Astrocyte of the spinal cord (primary cell): ENCODE measurements at regions not wholly inside any gene's neighbourhood (a gene's known extent, or its start where the extent isn't known, plus 50 kb on each side); places are given as distances from the start of the nearest gene placed in this dataset.

Experiments
- DNase-seq: peaks from one replicate; pipeline ENCODE4 v3.0.0; 2011; ENCODE audit warnings: low read depth, low spot score
- H3K4me3 ChIP-seq: 2 replicates; pipeline ENCODE4 v1.5.1; 2011; ENCODE audit warnings: low read depth, mild to moderate bottlenecking, low read length, moderate library complexity
- CTCF ChIP-seq: IDR thresholded peaks from 2 replicates; pipeline ENCODE4 v1.5.1; 2012; ENCODE audit warnings: low read depth, mild to moderate bottlenecking, low read length, inconsistent platforms
- in situ Hi-C: cut with HindIII; loops from 2 replicates; pipeline ENCODE4 v1.10.0; 2017; ENCODE audit warnings: low sequenced_read_pairs

- in situ Hi-C loops: no loop called here
- no peak for DNase-seq
- no peak for TF ChIP-seq CTCF
- H3K4me3 ChIP-seq: no peak overlapping the region
Observed at GRCh38 chr10:47092376-47092775, 181.1 kb downstream of the PTPN20 start.

GRCh38 chr10:47092831-47093230 is 181.6 kb downstream of the PTPN20 start:
- H3K4me3 ChIP-seq: no peak overlapping the region
- no peak for TF ChIP-seq CTCF
- in situ Hi-C loops: no loop called here
- DNase-seq: no peak

- no peak overlapping the region for H3K4me3 ChIP-seq
- DNase-seq: no peak
- in situ Hi-C loops: no loop called here
- TF ChIP-seq CTCF: no peak
Observed at GRCh38 chr10:47094126-47094525, 182.9 kb downstream of the PTPN20 start.

GRCh38 chr10:47094636-47095035 is 183.4 kb downstream of the PTPN20 start:
- no peak for TF ChIP-seq CTCF
- no peak for DNase-seq
- no peak overlapping the region for H3K4me3 ChIP-seq
- in situ Hi-C loops: no loop called here

GRCh38 chr10:47095211-47095610 is 184.0 kb downstream of the PTPN20 start:
- DNase-seq: no peak
- TF ChIP-seq CTCF: no peak
- in situ Hi-C loops: no loop called here
- no peak overlapping the region for H3K4me3 ChIP-seq

GRCh38 chr10:47095848-47096612 is 184.8 kb downstream of the PTPN20 start:
- in situ Hi-C loops: no loop called here
- TF ChIP-seq CTCF: no peak
- no peak for DNase-seq
- no peak overlapping the region for H3K4me3 ChIP-seq

GRCh38 chr10:47098238-47098637 is 187.0 kb downstream of the PTPN20 start:
- no peak for TF ChIP-seq CTCF
- in situ Hi-C loops: no loop called here
- DNase-seq: no peak
- H3K4me3 ChIP-seq: no peak overlapping the region
